NCI-H446 treated with DMSO at 0.1 percent for 48 hours (cell line): ENCODE measurements at regions not wholly inside any gene's neighbourhood (a gene's known extent, or its start where the extent isn't known, plus 50 kb on each side); places are given as distances from the start of the nearest gene placed in this dataset.

ENCODE experiments used
- DNase-seq: peaks from one replicate; lab custom pipeline; 2025; lab: John Stamatoyannopoulos, UW

GRCh38 chr5:109531262-109531661 lies 121.5 kb upstream of the PJA2 start:
- no peak for DNase-seq

DNA sequence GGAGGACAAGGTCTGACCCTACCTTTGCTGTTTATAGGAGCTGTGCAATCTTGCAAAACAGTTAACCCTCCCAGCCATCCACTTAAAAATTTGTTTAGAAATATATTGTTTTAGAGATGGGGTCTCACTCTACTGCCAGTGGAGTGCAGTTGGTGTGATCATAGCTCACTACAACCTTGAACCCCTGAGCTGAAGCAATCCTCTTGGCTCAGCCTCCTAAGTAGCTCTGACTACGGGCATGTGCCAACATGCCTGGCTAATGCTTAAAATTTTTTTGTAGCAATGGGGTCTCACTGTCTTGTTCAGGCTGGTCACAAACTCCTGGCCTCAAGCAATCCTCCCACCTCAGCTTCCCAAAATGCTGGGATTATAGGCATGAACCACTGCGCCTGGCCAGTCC lies 120.2 kb upstream of the PJA2 start:
- DNase-seq, result no peak

GRCh38 chr5:109529520-109529919 lies 119.7 kb upstream of the PJA2 start:
- peak; percentile 92 for DNase-seq

- no peak for DNase-seq
Measured at GRCh38 chr5:109524555-109524954, 114.8 kb upstream of the PJA2 start.

GRCh38 chr5:109524026-109524425 lies 114.3 kb upstream of the PJA2 start:
- no peak for DNase-seq

- no peak for DNase-seq
Measured at GRCh38 chr5:109522404-109522803, 112.6 kb upstream of the PJA2 start.

DNA sequence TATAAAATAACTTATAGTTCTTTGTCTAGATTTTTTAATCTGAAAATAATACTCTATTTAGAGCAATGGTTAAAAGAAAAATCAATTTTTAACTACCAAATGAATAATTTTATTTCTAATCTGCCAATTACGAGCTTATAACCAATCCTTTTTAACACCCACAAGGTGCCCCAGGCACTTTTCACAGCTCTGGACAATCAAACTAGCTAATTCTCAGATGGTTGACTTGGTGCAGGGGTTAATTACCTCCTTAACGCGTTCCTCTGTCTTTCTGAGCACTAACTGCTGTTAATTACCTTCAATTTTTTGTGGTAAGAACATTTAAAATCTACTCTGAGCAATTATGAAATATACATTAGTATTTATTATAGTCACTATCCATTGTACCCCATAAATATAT lies 109.6 kb upstream of the PJA2 start:
- DNase-seq, result no peak

- DNase-seq, result no peak
Measured at GRCh38 chr5:109516390-109516789, 106.6 kb upstream of the PJA2 start.

- DNase-seq, result no peak
Measured at GRCh38 chr5:109511980-109512734, 102.4 kb upstream of the PJA2 start.

DNA sequence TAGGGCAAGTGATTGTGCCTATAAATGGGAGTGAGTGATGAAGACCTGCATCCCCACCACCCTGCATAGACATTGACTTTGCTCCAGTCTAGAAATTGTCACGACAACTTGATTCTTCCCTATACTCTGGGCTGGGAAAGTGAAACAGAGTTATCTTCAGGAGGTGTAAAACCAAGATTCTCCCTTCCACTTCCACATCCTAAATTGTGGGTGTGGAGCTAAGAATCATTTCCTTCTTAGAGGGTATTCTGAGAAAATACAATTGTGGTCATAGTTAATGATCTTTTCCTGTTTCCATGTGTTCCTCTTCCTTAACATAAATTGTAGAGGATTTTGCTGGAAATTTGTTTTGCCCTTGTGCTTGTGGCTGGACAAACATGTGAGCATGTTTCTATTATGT lies 96.8 kb upstream of the PJA2 start:
- DNase-seq, result no peak

GRCh38 chr5:109496112-109496511 lies 86.3 kb upstream of the PJA2 start:
- no peak for DNase-seq

DNA sequence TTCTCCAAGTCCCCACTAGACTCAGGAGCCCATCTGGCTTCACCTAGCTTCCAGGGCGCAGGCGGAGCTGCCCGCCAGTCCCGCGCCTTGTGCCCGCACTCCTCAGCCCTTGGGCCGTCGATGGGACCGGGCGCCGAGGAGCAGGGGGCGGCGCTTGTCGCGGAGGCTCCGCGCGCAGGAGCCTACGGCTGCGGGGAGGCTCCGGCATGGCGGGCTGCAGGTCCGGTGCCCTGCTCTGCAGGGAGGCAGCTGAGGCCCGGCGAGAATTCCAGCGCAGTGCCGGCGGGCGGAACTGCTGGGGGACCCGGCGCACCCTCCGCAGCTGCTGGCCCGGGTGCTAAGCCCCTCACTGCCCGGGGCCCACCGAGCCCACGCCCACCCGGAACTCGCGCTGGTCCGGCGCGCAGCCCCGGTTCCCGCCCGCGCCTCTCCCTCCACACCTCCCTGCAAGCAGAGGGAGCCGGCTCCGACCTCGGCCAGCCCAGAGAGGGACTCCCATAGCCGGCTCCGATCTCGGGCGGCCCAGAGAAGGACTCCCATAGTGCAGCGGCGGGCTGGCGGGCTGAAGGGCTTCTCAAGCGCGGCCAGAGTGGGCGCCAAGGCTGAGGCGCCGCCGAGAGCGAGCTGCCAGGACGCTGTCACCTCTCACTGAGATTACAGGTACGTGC lies 78.1 kb upstream of the PJA2 start:
- DNase-seq, result no peak

GRCh38 chr5:109486200-109486804 lies 76.5 kb upstream of the PJA2 start:
- DNase-seq, result peak; percentile 52

- DNase-seq, result peak; percentile 62
Measured at GRCh38 chr5:109485030-109485429, 75.3 kb upstream of the PJA2 start.

DNA sequence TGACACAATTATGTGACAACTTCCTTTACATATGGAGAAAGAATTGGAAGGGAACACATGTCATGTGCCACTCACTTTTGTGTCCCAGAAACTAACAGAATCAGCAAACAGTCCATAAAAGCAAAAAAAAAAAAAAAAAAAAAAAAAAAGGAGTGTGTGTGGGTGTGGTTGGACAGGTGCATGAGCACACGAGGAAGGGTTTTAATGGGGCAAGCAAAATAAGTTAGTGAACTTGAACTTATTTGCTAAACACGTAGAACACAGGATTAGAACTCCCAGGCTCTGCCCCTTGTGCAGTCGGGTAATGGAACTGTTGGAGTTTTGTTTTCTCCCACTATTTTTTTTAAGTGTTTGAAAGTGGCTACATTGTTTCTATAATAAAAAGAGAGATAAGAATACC lies 74.8 kb upstream of the PJA2 start:
- no peak for DNase-seq

- no peak for DNase-seq
Measured at GRCh38 chr5:109483395-109483971, 73.7 kb upstream of the PJA2 start.

DNA sequence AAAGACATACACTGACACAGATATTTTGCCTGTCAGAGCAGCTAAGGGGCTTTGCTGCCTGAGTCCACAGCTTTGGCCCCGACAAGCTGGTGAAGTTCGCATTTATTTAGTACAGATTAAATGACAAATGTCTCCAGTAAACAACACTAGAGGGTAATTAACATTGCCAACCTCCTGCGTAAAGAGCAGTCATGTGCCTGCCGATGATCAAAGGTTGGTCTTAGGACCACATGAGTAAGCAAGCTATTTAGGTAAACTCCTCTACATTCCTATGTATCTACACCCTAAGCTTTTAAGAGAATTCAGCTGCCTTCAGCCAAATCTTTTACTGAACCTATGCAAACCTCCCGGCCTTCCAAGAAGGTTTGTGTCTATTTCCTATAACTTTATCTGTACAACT lies 73.0 kb upstream of the PJA2 start:
- DNase-seq, result no peak

DNA sequence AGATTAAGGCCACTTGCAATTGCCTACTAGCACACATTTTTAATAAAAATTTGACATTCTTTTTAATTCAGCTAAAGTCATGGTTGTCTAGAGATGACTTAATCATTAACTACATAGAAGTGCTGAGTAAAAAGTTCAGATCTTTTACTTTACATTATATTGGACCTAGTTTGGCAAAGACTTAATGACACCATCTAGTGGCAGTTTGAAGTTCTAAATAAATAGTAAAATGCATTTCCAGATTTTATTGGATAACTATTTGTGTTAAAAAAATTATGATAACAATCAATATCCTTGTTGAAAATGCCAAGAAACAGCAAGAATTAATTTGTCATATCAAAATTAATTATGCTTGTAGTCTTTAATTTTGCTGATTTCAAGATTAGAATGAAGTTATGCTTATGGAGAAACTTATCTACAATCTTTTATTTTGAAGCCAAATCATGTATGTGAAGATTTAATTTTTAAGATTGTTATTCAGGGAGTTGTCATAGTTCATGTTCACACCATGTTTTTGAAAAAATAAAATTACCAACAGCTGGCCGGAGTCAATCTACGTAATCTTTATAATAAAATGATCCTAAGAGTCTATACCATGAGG lies 69.6 kb upstream of the PJA2 start:
- DNase-seq, result peak; percentile 28

DNA sequence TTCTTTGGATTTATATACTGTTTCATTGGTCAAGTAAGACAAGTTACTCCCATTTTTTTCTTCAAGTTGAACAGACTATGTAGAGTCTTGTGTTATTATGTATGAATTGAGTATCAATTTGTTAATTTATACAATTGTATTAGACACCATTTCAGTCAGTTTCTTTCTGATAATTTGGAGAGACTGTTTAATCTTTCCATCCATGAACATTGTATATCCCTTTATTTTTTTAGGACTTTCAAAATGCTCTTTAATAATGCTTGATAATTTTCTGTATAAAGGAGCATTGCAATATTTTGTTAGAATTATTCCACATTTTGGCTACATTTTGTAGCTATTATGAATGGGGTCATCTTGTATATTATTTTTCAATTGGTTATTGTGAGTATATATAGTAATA lies 69.1 kb upstream of the PJA2 start:
- no peak for DNase-seq

DNA sequence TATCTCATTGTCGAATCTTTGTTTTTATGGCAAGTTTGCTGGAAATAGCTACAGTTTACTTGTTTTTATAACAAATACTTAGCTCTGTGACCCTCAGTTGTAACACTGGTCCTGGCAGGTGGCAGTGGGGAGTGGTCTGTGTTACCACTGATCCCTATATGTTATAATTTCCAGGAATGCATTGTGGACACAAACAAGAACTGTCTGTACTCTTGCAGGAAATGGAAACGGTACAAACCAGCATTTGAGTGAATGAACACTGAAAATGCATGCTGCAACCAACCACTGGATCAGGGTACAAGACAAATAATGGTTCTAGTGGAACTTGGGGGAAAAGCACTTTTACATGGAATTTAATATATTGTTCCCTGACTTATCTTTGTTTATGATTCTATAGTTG lies 66.5 kb upstream of the PJA2 start:
- no peak for DNase-seq

GRCh38 chr5:109469896-109470662 lies 60.3 kb upstream of the PJA2 start:
- DNase-seq, result no peak
